HCT116 (cell line): ENCODE measurements at regions not wholly inside any gene's neighbourhood (a gene's known extent, or its start where the extent isn't known, plus 50 kb on each side); places are given as distances from the start of the nearest gene placed in this dataset.

Experiments used
- CEBPB ChIP-seq: IDR thresholded peaks from 2 replicates; pipeline ENCODE4 v1.6.1; 2012; ENCODE audit warnings: low read depth
- CTCF ChIP-seq, 3 experiments: fragments of 200-600 bp in 1 of 3; sonication (generic) in 1 of 3; IDR thresholded peaks in 2 of 3; conservative IDR thresholded peaks in 1 of 3; 2 replicates each; pipeline ENCODE4 v1.5.1; 2012 to 2017; ENCODE audit warnings: low read depth in 2 of 3, low read length in 2 of 3, antibody characterized with exemption in 1 of 3, borderline replicate concordance in 1 of 3, control low read depth in 1 of 3, mild to moderate bottlenecking in 1 of 3, mixed read lengths in 1 of 3, mixed run types in 1 of 3, moderate library complexity in 1 of 3; ENCODE audit not compliant: insufficient read depth in 1 of 3
- EGR1 ChIP-seq: IDR thresholded peaks from 2 replicates; pipeline ENCODE4 v1.6.1; 2012; ENCODE audit warnings: low read depth
- EZH2 ChIP-seq: fragments of 200-600 bp; sonication (generic); IDR thresholded peaks from 2 replicates; pipeline ENCODE4 v1.6.1; 2017; ENCODE audit warnings: antibody characterized with exemption, mixed run types
- EZH2phosphoT487 ChIP-seq: fragments of 200-600 bp; IDR thresholded peaks from 2 replicates; pipeline ENCODE4 v1.6.1; 2018; ENCODE audit warnings: antibody characterized with exemption, borderline replicate concordance
- POLR2A ChIP-seq: IDR thresholded peaks from 2 replicates; pipeline ENCODE4 v1.7.0; 2011; ENCODE audit warnings: borderline replicate concordance; ENCODE audit not compliant: insufficient read depth, insufficient read length; ENCODE audit errors: extremely low read depth
- POLR2AphosphoS5 ChIP-seq: IDR thresholded peaks from 2 replicates; pipeline ENCODE4 v1.6.1; 2011; ENCODE audit warnings: mild to moderate bottlenecking, low read depth, low read length, moderate library complexity
- SP1 ChIP-seq: IDR thresholded peaks from 2 replicates; pipeline ENCODE4 v1.6.1; 2012; ENCODE audit warnings: low read depth
- YY1 ChIP-seq: IDR thresholded peaks from 2 replicates; pipeline ENCODE4 v1.6.1; 2011; ENCODE audit warnings: low read length, low read depth, moderate library complexity, mild to moderate bottlenecking; ENCODE audit not compliant: insufficient replicate concordance; ENCODE audit errors: extremely low read depth

GRCh38 chr17:37844158-37844976 is 79.8 kb upstream of the TBC1D3K start:
- TF ChIP-seq CTCF (IDR thresholded peaks at IDR 0.05 in 2 of 3, conservative IDR thresholded peaks at IDR 0.05 in 1 of 3; ENCODE audit: borderline replicate concordance in 1 of 3, insufficient read depth in 1 of 3, low read depth in 2 of 3, low read length in 2 of 3) (peak; percentile 56 to 91 (median 88); a peak in 5 of 6 replicates), CEBPB (no peak), EZH2phosphoT487 (no peak), YY1 (no peak), POLR2A (no peak), EGR1 (no peak), SP1 (no peak), POLR2AphosphoS5 (no peak), EZH2 (no peak)
